ENCODE measurements at regions not wholly inside any gene's neighbourhood (a gene's known extent, or its start where the extent isn't known, plus 50 kb on each side); places are given as distances from the start of the nearest gene placed in this dataset.

DNA sequence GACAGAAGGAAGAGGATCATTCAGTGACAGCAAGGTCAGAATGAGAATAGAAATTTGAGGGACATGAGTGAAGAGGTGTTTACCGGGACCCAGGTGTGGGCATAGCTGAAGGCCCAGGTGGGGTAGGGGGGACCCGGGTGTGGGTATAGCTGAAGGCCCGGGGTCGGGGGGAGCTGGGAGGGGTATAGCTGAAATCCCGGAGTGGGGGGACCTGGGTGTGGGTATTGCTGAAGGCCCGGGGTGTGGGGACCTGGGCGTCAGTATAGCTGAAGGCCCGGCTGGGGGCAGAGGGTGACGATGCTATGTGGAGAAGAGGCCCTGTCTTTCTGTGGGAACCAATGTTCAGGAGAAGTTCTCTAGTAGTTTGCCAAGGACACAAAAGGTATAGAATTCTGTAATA lies 183.0 kb upstream of the PITRM1 start:
- no peaks in the 10 kb centered on the region for H3F3A ChIP-seq (ENCODE audit: low read depth)
- H4K20me1 ChIP-seq (ENCODE audit: insufficient read depth, low read length, poor library complexity, severe bottlenecking), result no peaks in the 10 kb centered on the region
- H3K9ac ChIP-seq (ENCODE audit: low read depth, low read length, poor library complexity, severe bottlenecking), result no peak overlapping the region
- no peak overlapping the region for H3K4me2 ChIP-seq (ENCODE audit: low read depth, low read length, poor library complexity, severe bottlenecking)
- no peaks in the 10 kb centered on the region for H3K9me2 ChIP-seq (replicated peaks; ENCODE audit: low read depth, low read length)
- H3K4me1 ChIP-seq (ENCODE audit: insufficient read depth, low read length, poor library complexity, severe bottlenecking), result no peaks in the 10 kb centered on the region
- H2AFZ ChIP-seq (ENCODE audit: low read length), result no peak overlapping the region
- H3K27me3 ChIP-seq (ENCODE audit: insufficient read depth, low read length, poor library complexity, severe bottlenecking), result no peaks in the 10 kb centered on the region
- no peaks in the 10 kb centered on the region for H3K36me3 ChIP-seq (ENCODE audit: insufficient read depth, low read length)
- peaks cover 3% of the 10 kb centered on the region; the same call in 1 of the 2 replicates for H3K9me3 ChIP-seq (ENCODE audit: insufficient read depth, low read depth, low read length)
- TF ChIP-seq, protein P1, sequence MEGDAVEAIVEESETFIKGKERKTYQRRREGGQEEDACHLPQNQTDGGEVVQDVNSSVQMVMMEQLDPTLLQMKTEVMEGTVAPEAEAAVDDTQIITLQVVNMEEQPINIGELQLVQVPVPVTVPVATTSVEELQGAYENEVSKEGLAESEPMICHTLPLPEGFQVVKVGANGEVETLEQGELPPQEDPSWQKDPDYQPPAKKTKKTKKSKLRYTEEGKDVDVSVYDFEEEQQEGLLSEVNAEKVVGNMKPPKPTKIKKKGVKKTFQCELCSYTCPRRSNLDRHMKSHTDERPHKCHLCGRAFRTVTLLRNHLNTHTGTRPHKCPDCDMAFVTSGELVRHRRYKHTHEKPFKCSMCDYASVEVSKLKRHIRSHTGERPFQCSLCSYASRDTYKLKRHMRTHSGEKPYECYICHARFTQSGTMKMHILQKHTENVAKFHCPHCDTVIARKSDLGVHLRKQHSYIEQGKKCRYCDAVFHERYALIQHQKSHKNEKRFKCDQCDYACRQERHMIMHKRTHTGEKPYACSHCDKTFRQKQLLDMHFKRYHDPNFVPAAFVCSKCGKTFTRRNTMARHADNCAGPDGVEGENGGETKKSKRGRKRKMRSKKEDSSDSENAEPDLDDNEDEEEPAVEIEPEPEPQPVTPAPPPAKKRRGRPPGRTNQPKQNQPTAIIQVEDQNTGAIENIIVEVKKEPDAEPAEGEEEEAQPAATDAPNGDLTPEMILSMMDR (conservative IDR thresholded peaks at IDR 0.05; ENCODE audit: low read length), result no peak
- TF ChIP-seq EZH2phosphoT487 (IDR thresholded peaks at IDR 0.05; ENCODE audit: borderline replicate concordance), result no peak
- H3K79me2 ChIP-seq (ENCODE audit: insufficient read depth, low read length), result no peaks in the 10 kb centered on the region
- H3K4me3 ChIP-seq (ENCODE audit: low read length, poor library complexity, severe bottlenecking), result no peak overlapping the region

DNA sequence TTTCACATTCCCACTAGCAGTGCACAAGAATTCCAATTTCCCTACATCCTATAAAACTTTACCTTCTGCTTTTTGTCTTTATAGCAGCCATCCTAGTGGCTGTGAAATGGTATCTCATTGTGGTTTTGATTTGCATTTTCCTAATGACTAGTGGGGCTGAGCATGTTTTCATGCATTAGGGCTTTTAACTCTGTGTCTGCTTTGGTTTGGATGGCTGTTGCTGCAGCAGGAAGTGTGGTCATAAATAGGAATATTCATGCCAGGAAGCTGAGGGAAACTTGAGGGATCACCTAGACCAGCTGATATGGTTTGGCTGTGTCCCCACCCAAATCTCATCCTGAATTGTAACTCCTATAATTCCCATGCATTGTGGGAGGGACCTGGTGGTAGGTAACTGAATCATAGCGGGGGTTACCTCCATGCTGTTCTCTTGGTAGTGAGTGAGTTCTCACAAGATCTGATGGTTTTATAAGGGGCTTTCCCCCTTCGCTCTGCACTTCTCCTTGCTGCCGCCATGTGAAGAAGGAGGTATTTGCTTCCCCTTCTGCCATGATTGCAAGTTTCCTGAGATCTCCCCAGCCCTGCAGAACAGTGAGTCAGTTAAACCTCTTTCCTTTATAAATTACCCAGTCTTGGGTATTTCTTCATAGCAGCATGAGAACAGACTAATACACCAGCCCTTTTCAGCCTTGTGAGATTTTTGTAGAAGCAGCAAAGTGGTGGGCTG lies 181.8 kb upstream of the PITRM1 start:
- no peaks in the 10 kb centered on the region for H3K27me3 ChIP-seq (ENCODE audit: insufficient read depth, low read length, poor library complexity, severe bottlenecking)
- no peaks in the 10 kb centered on the region for H3K4me1 ChIP-seq (ENCODE audit: insufficient read depth, low read length, poor library complexity, severe bottlenecking)
- H3K4me3 ChIP-seq (ENCODE audit: low read length, poor library complexity, severe bottlenecking), result no peak overlapping the region
- no peak overlapping the region for H3K9ac ChIP-seq (ENCODE audit: low read depth, low read length, poor library complexity, severe bottlenecking)
- no peak for TF ChIP-seq EZH2phosphoT487 (IDR thresholded peaks at IDR 0.05; ENCODE audit: borderline replicate concordance)
- TF ChIP-seq, protein P1 (conservative IDR thresholded peaks at IDR 0.05; ENCODE audit: low read length), result no peak
- H3K36me3 ChIP-seq (ENCODE audit: insufficient read depth, low read length), result no peaks in the 10 kb centered on the region
- no peak overlapping the region for H2AFZ ChIP-seq (ENCODE audit: low read length)
- H3K9me3 ChIP-seq (ENCODE audit: insufficient read depth, low read depth, low read length), result peaks cover 3% of the 10 kb centered on the region; the same call in 1 of the 2 replicates
- no peaks in the 10 kb centered on the region for H4K20me1 ChIP-seq (ENCODE audit: insufficient read depth, low read length, poor library complexity, severe bottlenecking)
- no peaks in the 10 kb centered on the region for H3F3A ChIP-seq (ENCODE audit: low read depth)
- H3K4me2 ChIP-seq (ENCODE audit: low read depth, low read length, poor library complexity, severe bottlenecking), result no peak overlapping the region
- no peaks in the 10 kb centered on the region for H3K9me2 ChIP-seq (replicated peaks; ENCODE audit: low read depth, low read length)
- no peaks in the 10 kb centered on the region for H3K79me2 ChIP-seq (ENCODE audit: insufficient read depth, low read length)

DNA sequence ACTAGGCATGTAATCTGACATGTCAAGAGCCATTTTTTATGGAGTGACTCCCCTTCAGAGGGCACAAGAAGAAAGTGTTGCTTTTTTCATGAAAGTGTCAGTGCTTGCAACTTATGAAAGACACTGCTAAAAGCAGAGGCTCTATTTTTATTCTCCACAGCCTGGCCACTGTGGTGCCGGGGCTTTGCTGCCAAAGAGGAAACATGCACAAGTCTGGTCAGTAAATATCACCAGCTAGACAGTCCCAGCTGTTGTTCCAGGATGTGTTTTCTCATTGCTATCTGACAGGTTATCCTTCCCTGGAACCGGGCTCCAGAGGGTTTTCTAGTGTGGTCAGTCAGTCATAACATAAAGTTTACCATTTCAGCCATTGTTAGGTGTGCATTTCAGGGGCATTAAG lies 180.7 kb upstream of the PITRM1 start:
- H3K27me3 ChIP-seq (ENCODE audit: insufficient read depth, low read length, poor library complexity, severe bottlenecking), result no peaks in the 10 kb centered on the region
- TF ChIP-seq, protein P1 (conservative IDR thresholded peaks at IDR 0.05; ENCODE audit: low read length), result no peak
- no peak for TF ChIP-seq EZH2phosphoT487 (IDR thresholded peaks at IDR 0.05; ENCODE audit: borderline replicate concordance)
- no peaks in the 10 kb centered on the region for H3K4me1 ChIP-seq (ENCODE audit: insufficient read depth, low read length, poor library complexity, severe bottlenecking)
- no peaks in the 10 kb centered on the region for H4K20me1 ChIP-seq (ENCODE audit: insufficient read depth, low read length, poor library complexity, severe bottlenecking)
- no peak overlapping the region for H3K4me3 ChIP-seq (ENCODE audit: low read length, poor library complexity, severe bottlenecking)
- no peak overlapping the region for H3K4me2 ChIP-seq (ENCODE audit: low read depth, low read length, poor library complexity, severe bottlenecking)
- no peaks in the 10 kb centered on the region for H3F3A ChIP-seq (ENCODE audit: low read depth)
- no peak overlapping the region for H2AFZ ChIP-seq (ENCODE audit: low read length)
- no peaks in the 10 kb centered on the region for H3K36me3 ChIP-seq (ENCODE audit: insufficient read depth, low read length)
- no peak overlapping the region for H3K9ac ChIP-seq (ENCODE audit: low read depth, low read length, poor library complexity, severe bottlenecking)
- H3K79me2 ChIP-seq (ENCODE audit: insufficient read depth, low read length), result no peaks in the 10 kb centered on the region
- peaks cover under 1% of the 10 kb centered on the region; the same call in 1 of the 2 replicates for H3K9me3 ChIP-seq (ENCODE audit: insufficient read depth, low read depth, low read length)
- H3K9me2 ChIP-seq (replicated peaks; ENCODE audit: low read depth, low read length), result no peaks in the 10 kb centered on the region
